SU-DHL-6 (cell line): ENCODE measurements at regions not wholly inside any gene's neighbourhood (a gene's known extent, or its start where the extent isn't known, plus 50 kb on each side); places are given as distances from the start of the nearest gene placed in this dataset.

Experiments
- H2AFZ ChIP-seq: fragments of 200-600 bp; sonication (generic); 2 replicates; pipeline ENCODE4 v1.6.1; 2014; ENCODE audit warnings: low read depth, mild to moderate bottlenecking, moderate library complexity, mixed read lengths, antibody characterized with exemption, low read length; ENCODE audit not compliant: severe bottlenecking
- H3F3A ChIP-seq: fragments of 200-600 bp; shearing (Covaris generic); 2 replicates; pipeline ENCODE4 v1.6.0; 2016; ENCODE audit warnings: antibody characterized with exemption, mild to moderate bottlenecking; ENCODE audit not compliant: insufficient read depth
- H3K27ac ChIP-seq: fragments of 200-600 bp; sonication (generic); 2 replicates; pipeline ENCODE4 v1.5.1; 2016; ENCODE audit warnings: low read depth, mild to moderate bottlenecking, low read length, moderate library complexity, mixed read lengths
- H3K27me3 ChIP-seq: fragments of 200-600 bp; sonication (generic), shearing (Covaris generic); 2 replicates; pipeline ENCODE4 v1.6.0; 2014; ENCODE audit warnings: mild to moderate bottlenecking, low read length
- H3K36me3 ChIP-seq: fragments of 200-600 bp; sonication (generic); 2 replicates; pipeline ENCODE4 v1.6.1; 2014; ENCODE audit warnings: mild to moderate bottlenecking, low read length, mixed read lengths
- H3K4me2 ChIP-seq: fragments of 300-600, 200-600 bp; shearing (Covaris generic), sonication (generic); 2 replicates; pipeline ENCODE4 v1.6.0; 2014; ENCODE audit warnings: low read length, low read depth, mild to moderate bottlenecking; ENCODE audit not compliant: poor library complexity, severe bottlenecking
- H3K4me3 ChIP-seq: fragments of 200-600 bp; sonication (generic); 2 replicates; pipeline ENCODE4 v1.5.1; 2014; ENCODE audit warnings: antibody characterized with exemption, low read length, mild to moderate bottlenecking, mixed read lengths; ENCODE audit not compliant: insufficient read depth, poor library complexity, severe bottlenecking
- H3K79me2 ChIP-seq: fragments of 200-600 bp; sonication (generic); 2 replicates; pipeline ENCODE4 v1.6.1; 2014; ENCODE audit warnings: mild to moderate bottlenecking, low read length, moderate library complexity; ENCODE audit not compliant: insufficient read depth
- H3K9ac ChIP-seq: fragments of 200-600 bp; sonication (generic); 2 replicates; pipeline ENCODE4 v1.7.0; 2014; ENCODE audit warnings: mild to moderate bottlenecking, low read length
- H3K9me2 ChIP-seq: fragments of 200-600 bp; sonication (generic); replicated peaks from 2 replicates; pipeline ENCODE4 v1.6.1; 2014; ENCODE audit warnings: low read length; ENCODE audit not compliant: insufficient read depth
- H3K9me3 ChIP-seq: fragments of 200-600 bp; sonication (generic); 2 replicates; pipeline ENCODE4 v1.6.1; 2014; ENCODE audit warnings: low read length, mixed read lengths; ENCODE audit not compliant: insufficient read depth
- H4K20me1 ChIP-seq: fragments of 200-600 bp; sonication (generic); 2 replicates; pipeline ENCODE4 v1.6.1; 2014; ENCODE audit warnings: low read depth, mild to moderate bottlenecking, antibody characterized with exemption, low read length, moderate library complexity, mixed read lengths
- CTCF ChIP-seq: fragments of 200-600 bp; sonication (generic); IDR thresholded peaks from one replicate; pipeline ENCODE4 v1.5.1; 2017; ENCODE audit warnings: antibody characterized with exemption, mild to moderate bottlenecking, low read length, moderate library complexity; ENCODE audit not compliant: insufficient read depth, poor library complexity, severe bottlenecking
- EZH2phosphoT487 ChIP-seq: fragments of 200-600 bp; sonication (generic), shearing (Covaris generic); conservative IDR thresholded peaks from 2 replicates; pipeline ENCODE4 v1.6.1; 2018; ENCODE audit warnings: mild to moderate bottlenecking, antibody characterized with exemption, low read length, moderate library complexity, mixed read lengths

- peaks cover 12% of the 10 kb centered on the region; the same call in 1 of the 2 replicates for H3K9me3 ChIP-seq
- no peak overlapping the region for H3K4me2 ChIP-seq
- no peaks in the 10 kb centered on the region for H3K36me3 ChIP-seq
- H3K79me2 ChIP-seq: no peaks in the 10 kb centered on the region
- no peak overlapping the region for H3K27ac ChIP-seq
- no peak overlapping the region for H2AFZ ChIP-seq
- H4K20me1 ChIP-seq: no peaks in the 10 kb centered on the region
- H3K27me3 ChIP-seq: no peaks in the 10 kb centered on the region
- no peak overlapping the region for H3K4me3 ChIP-seq
- no peaks in the 10 kb centered on the region for H3F3A ChIP-seq
- no peaks in the 10 kb centered on the region for H3K9me2 ChIP-seq
- no peak overlapping the region for H3K9ac ChIP-seq
- TF ChIP-seq EZH2phosphoT487 (no peak), CTCF (no peak)
Observed at GRCh38 chr10:124328477-124329220, 90.1 kb downstream of the OAT start.

- Histone ChIP-seq H3K36me3 (no peaks in the 10 kb centered on the region), H4K20me1 (no peaks in the 10 kb centered on the region), H3K9me2 (no peaks in the 10 kb centered on the region), H3K27ac (no peak overlapping the region), H3K79me2 (no peaks in the 10 kb centered on the region), H3K9ac (no peak overlapping the region), H3K9me3 (no peaks in the 10 kb centered on the region), H3F3A (no peaks in the 10 kb centered on the region), H3K4me3 (no peak overlapping the region), H3K27me3 (no peaks in the 10 kb centered on the region), H2AFZ (no peak overlapping the region), H3K4me2 (no peak overlapping the region)
- no peak for TF ChIP-seq CTCF
- TF ChIP-seq EZH2phosphoT487: no peak
Observed at GRCh38 chr10:124325998-124326636, 92.6 kb downstream of the OAT start.

- H3K79me2 ChIP-seq: no peaks in the 10 kb centered on the region
- no peak overlapping the region for H3K27ac ChIP-seq
- H3K36me3 ChIP-seq: no peaks in the 10 kb centered on the region
- no peaks in the 10 kb centered on the region for H4K20me1 ChIP-seq
- TF ChIP-seq EZH2phosphoT487 (no peak), CTCF (no peak)
- no peaks in the 10 kb centered on the region for H3K9me2 ChIP-seq
- no peak overlapping the region for H3K4me3 ChIP-seq
- H3K9me3 ChIP-seq: no peaks in the 10 kb centered on the region
- H3K4me2 ChIP-seq: no peak overlapping the region
- H3K9ac ChIP-seq: no peak overlapping the region
- H2AFZ ChIP-seq: no peak overlapping the region
- H3K27me3 ChIP-seq: no peaks in the 10 kb centered on the region
- no peaks in the 10 kb centered on the region for H3F3A ChIP-seq
Observed at GRCh38 chr10:124325633-124325914, 93.1 kb downstream of the OAT start.
